ENCODE measurements at regions not wholly inside any gene's neighbourhood (a gene's known extent, or its start where the extent isn't known, plus 50 kb on each side); places are given as distances from the start of the nearest gene placed in this dataset.
A peak's percentile ranks its signal among the peaks of the same experiment; 100 is the strongest.

DNA sequence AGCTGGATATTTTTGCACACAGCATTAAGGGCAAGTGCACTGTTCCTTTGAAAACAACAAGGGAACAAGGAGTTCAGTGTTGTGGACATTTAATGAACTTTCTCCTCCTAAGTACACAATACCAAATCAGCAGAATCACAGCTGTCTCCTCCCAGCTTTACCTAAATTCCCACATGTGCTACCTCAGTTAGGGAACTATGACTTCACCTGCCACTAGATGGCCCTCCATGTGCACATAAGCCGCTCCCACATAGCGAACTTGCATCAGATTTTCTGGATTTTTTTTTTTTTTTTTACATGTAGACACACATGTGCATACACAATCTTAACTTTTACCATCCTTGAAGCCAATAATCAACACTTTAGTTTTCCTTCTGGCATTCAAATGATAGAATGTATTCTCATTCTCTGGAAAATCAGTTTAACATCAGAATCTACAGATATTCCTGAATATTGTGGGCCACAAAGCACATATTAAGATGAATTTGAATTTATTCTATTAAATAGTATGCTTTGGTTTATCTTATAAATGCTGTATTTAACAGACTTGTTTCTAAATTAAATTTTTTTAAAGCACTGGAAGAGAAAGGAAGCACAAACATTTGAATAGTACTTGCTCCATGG lies 123.6 kb downstream of the PALM2AKAP2 start:
- Histone ChIP-seq H3K4me1 (ENCODE audit: control insufficient read depth in 1 of 2, extremely low read depth in 1 of 2, insufficient read depth in 2 of 2, low read length in 2 of 2) (no peaks in the 10 kb centered on the region), H3K9me3 (no peaks in the 10 kb centered on the region), H3K27me3 (replicated peaks in 1 of 2; ENCODE audit: control insufficient read depth in 2 of 2, extremely low read depth in 1 of 2, insufficient read depth in 2 of 2, low read length in 1 of 2) (no peaks in the 10 kb centered on the region), H3K36me3 (ENCODE audit: control insufficient read depth in 2 of 2, extremely low read depth in 1 of 2, insufficient read depth in 1 of 2, low read length in 1 of 2) (no peaks in the 10 kb centered on the region), H3K4me3 (ENCODE audit: control insufficient read depth in 1 of 2, extremely low read depth in 1 of 2, low read length in 1 of 2) (no peak overlapping the region), H3K27ac (ENCODE audit: low read length) (no peak overlapping the region)
- 0% methylated on average over 2 of the region's 2 CpGs for WGBS (ENCODE audit: insufficient coverage)
- Mint-ChIP-seq H3K36me3 (no peaks in the 10 kb centered on the region), H3K27me3 (peaks cover 2 to 5% of the 10 kb centered on the region in 2 donors), H3K4me1 (peaks cover 2 to 14% (median 11%) of the 10 kb centered on the region in 3 donors), H3K9me3 (no peaks in the 10 kb centered on the region), H3K27ac (no peak overlapping the region), H3K4me3 (no peak overlapping the region)
- ATAC-seq (replicated peaks in 1 of 4) (peak; percentile 52 to 79 (median 66)), DNase-seq (peak in 34 of 35 experiments; percentile 9 to 78 (median 42))
- ChIA-PET CTCF (interaction anchor here (0.6 to 3.0 kb wide), 12 partner anchors 9 to 314 kb away, joined by 3 to 42 read pairs (median 6); no protein-coding TSS in a partner anchor), POLR2A (no interaction called here)

DNA sequence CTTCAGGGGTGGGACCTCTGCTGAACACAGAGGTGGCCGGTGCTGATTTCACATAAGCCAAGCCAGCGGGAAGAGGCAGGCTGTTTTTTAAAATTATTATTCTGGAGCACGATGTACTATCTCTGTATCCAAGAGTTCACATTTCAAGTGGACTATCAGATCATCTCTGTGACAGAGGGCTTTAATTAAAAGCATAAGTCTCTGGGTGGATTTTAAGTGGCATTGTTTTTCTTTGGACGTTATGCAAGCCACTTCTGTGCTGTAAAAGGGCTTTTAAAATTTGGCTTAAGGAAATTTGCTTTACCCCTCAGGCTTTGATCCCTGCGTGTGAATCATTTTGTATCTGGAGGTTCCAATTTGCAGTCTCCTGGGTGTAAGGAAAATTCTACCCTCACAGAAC lies 124.7 kb downstream of the PALM2AKAP2 start:
- ATAC-seq (replicated peaks in 1 of 4) (no peak), DNase-seq (no peak)
- 89% methylated on average over 3 of the region's 5 CpGs for WGBS (ENCODE audit: insufficient coverage)
- Histone ChIP-seq H3K27me3 (replicated peaks in 1 of 2; ENCODE audit: control insufficient read depth in 2 of 2, extremely low read depth in 1 of 2, insufficient read depth in 2 of 2, low read length in 1 of 2) (no peaks in the 10 kb centered on the region), H3K36me3 (ENCODE audit: control insufficient read depth in 2 of 2, extremely low read depth in 1 of 2, insufficient read depth in 1 of 2, low read length in 1 of 2) (no peaks in the 10 kb centered on the region), H3K9me3 (no peaks in the 10 kb centered on the region), H3K27ac (ENCODE audit: low read length) (no peak overlapping the region), H3K4me1 (ENCODE audit: control insufficient read depth in 1 of 2, extremely low read depth in 1 of 2, insufficient read depth in 2 of 2, low read length in 2 of 2) (no peaks in the 10 kb centered on the region), H3K4me3 (ENCODE audit: control insufficient read depth in 1 of 2, extremely low read depth in 1 of 2, low read length in 1 of 2) (no peak overlapping the region)
- Mint-ChIP-seq H3K9me3 (no peaks in the 10 kb centered on the region), H3K36me3 (no peaks in the 10 kb centered on the region), H3K27me3 (peaks cover 0 to 2% of the 10 kb centered on the region in 2 donors), H3K4me3 (no peak overlapping the region), H3K27ac (no peak overlapping the region), H3K4me1 (peaks cover 2 to 14% (median 11%) of the 10 kb centered on the region in 3 donors)
- ChIA-PET POLR2A (no interaction called here), CTCF (interaction anchor here (0.6 to 3.0 kb wide), 5 partner anchors 49 to 247 kb away, joined by 3 to 42 read pairs (median 6); no protein-coding TSS in a partner anchor)

DNA sequence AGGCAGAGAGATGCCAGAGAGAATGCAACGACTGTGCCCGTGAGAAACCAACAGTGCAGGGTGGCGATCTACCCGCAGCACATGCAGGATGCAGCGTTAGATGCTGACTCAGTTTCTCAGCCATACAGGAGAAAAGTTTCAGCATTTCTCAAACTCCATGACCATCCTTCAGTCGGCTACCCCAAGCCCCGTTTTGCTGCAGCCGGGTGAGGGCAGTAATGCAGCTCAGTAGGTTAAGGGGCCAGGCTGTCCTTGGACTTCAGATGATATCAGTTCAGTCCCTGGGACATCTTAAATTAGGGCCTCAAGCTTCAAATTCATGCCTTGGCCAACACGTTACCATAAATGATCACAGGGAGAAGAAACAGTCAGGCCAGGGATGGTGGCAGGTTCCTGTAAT lies 125.5 kb downstream of the PALM2AKAP2 start:
- no peak for DNase-seq
- WGBS (ENCODE audit: insufficient coverage), result 100% methylated on average over 7 of the region's 9 CpGs
- ATAC-seq (replicated peaks in 1 of 4), result no peak
- Histone ChIP-seq H3K4me3 (ENCODE audit: control insufficient read depth in 1 of 2, extremely low read depth in 1 of 2, low read length in 1 of 2) (no peak overlapping the region), H3K36me3 (ENCODE audit: control insufficient read depth in 2 of 2, extremely low read depth in 1 of 2, insufficient read depth in 1 of 2, low read length in 1 of 2) (no peaks in the 10 kb centered on the region), H3K27me3 (replicated peaks in 1 of 2; ENCODE audit: control insufficient read depth in 2 of 2, extremely low read depth in 1 of 2, insufficient read depth in 2 of 2, low read length in 1 of 2) (no peaks in the 10 kb centered on the region), H3K4me1 (ENCODE audit: control insufficient read depth in 1 of 2, extremely low read depth in 1 of 2, insufficient read depth in 2 of 2, low read length in 2 of 2) (no peaks in the 10 kb centered on the region), H3K27ac (ENCODE audit: low read length) (no peak overlapping the region), H3K9me3 (no peaks in the 10 kb centered on the region)
- Mint-ChIP-seq H3K4me3 (no peak overlapping the region), H3K4me1 (peaks cover 2 to 14% (median 11%) of the 10 kb centered on the region in 3 donors), H3K27ac (no peak overlapping the region), H3K27me3 (peaks cover 0 to 2% of the 10 kb centered on the region in 2 donors), H3K9me3 (no peaks in the 10 kb centered on the region), H3K36me3 (no peaks in the 10 kb centered on the region)
- POLR2A ChIA-PET, result no interaction called here
- CTCF ChIA-PET, result interaction anchor here in 1 of 2 donors (0.5 to 0.8 kb wide), 3 partner anchors 79 to 246 kb away, joined by 3 to 6 read pairs (median 5); no protein-coding TSS in a partner anchor

DNA sequence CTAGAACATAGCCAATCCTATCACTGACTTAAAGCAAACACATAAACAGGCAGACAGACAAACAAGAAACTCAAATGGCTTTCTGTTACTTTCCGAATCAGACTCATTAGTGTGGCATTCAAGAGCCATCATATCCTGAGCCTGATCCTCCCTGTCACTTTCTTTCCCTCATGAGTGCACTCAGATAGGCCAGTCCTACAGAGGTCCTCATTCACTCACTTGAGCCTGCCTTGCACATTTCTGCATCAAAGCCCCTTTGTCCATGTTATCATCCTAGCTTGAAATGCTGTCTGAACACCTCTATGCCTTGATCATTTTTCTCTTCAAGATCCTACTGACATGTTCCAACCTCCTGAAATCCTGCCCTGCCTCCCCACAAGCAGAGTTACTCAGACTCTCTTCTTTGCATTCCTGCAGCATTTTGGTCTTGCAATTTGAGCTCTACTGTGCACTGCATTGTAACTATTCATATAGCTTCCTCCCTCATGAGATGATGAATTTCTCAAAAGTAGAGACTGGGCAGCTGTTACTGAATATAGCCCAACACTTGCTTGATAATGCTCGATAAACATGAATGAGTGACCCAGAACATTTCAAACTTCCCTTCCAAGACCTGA lies 126.9 kb downstream of the PALM2AKAP2 start:
- H3K9me3 ChIP-seq, result no peaks in the 10 kb centered on the region
- no peaks in the 10 kb centered on the region for H3K4me1 ChIP-seq (ENCODE audit: control insufficient read depth in 1 of 2, extremely low read depth in 1 of 2, insufficient read depth in 2 of 2, low read length in 2 of 2)
- H3K36me3 ChIP-seq (ENCODE audit: control insufficient read depth in 2 of 2, extremely low read depth in 1 of 2, insufficient read depth in 1 of 2, low read length in 1 of 2), result no peaks in the 10 kb centered on the region
- Mint-ChIP-seq H3K27ac (peak overlapping the region in 1 of 2 donors; percentile 40), H3K36me3 (no peaks in the 10 kb centered on the region), H3K4me1 (peaks cover 2 to 14% (median 11%) of the 10 kb centered on the region in 3 donors), H3K4me3 (no peak overlapping the region), H3K9me3 (no peaks in the 10 kb centered on the region), H3K27me3 (peaks cover 0 to 2% of the 10 kb centered on the region in 2 donors)
- no peak overlapping the region for H3K27ac ChIP-seq (ENCODE audit: low read length)
- no peak overlapping the region for H3K4me3 ChIP-seq (ENCODE audit: control insufficient read depth in 1 of 2, extremely low read depth in 1 of 2, low read length in 1 of 2)
- ChIA-PET CTCF (interaction anchor here (0.6 to 1.5 kb wide), 4 partner anchors 14 to 1687 kb away, joined by 3 to 4 read pairs (median 4); no protein-coding TSS in a partner anchor), POLR2A (interaction anchor here in 1 of 2 donors (0.5 kb wide), 1 partner anchor 33 kb away, joined by 3 read pairs; no protein-coding TSS in a partner anchor)
- ATAC-seq (replicated peaks in 1 of 4), result peak in 1 of 4 experiments; percentile 9
- WGBS (ENCODE audit: insufficient coverage), result 86% methylated on average over 2 of the region's 2 CpGs
- H3K27me3 ChIP-seq (replicated peaks in 1 of 2; ENCODE audit: control insufficient read depth in 2 of 2, extremely low read depth in 1 of 2, insufficient read depth in 2 of 2, low read length in 1 of 2), result no peaks in the 10 kb centered on the region
- no peak for DNase-seq

DNA sequence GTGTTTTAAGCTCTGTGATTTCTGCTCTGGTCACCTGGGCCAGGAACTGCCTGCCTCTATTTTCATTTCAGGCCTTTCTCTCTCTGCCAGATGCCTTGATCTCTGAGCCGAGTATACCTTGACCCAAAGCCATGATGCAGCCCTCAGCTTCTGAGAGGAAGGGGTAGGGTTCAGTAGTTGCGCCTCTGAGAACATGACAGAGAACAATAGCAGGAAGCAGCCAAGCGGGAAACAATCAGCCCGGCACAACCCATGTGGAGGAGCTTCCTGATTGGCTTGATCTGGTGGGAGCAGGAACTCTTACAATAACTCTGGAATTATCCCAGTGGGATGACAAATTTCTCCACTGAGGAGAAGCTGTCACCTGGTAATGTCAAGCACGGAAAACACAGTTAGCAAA lies 127.4 kb downstream of the PALM2AKAP2 start:
- ChIA-PET CTCF (interaction anchor here (0.6 to 1.5 kb wide), 3 partner anchors 150 to 1687 kb away, joined by 3 to 4 read pairs (median 4); no protein-coding TSS in a partner anchor), POLR2A (no interaction called here)
- no peak for DNase-seq
- Histone ChIP-seq H3K4me1 (ENCODE audit: control insufficient read depth in 1 of 2, extremely low read depth in 1 of 2, insufficient read depth in 2 of 2, low read length in 2 of 2) (no peaks in the 10 kb centered on the region), H3K36me3 (ENCODE audit: control insufficient read depth in 2 of 2, extremely low read depth in 1 of 2, insufficient read depth in 1 of 2, low read length in 1 of 2) (no peaks in the 10 kb centered on the region), H3K27ac (ENCODE audit: low read length) (no peak overlapping the region), H3K27me3 (replicated peaks in 1 of 2; ENCODE audit: control insufficient read depth in 2 of 2, extremely low read depth in 1 of 2, insufficient read depth in 2 of 2, low read length in 1 of 2) (no peaks in the 10 kb centered on the region), H3K9me3 (no peaks in the 10 kb centered on the region), H3K4me3 (ENCODE audit: control insufficient read depth in 1 of 2, extremely low read depth in 1 of 2, low read length in 1 of 2) (no peak overlapping the region)
- WGBS (ENCODE audit: insufficient coverage), result 72% methylated on average over 3 of the region's 5 CpGs
- H3K9me3 Mint-ChIP-seq, result no peaks in the 10 kb centered on the region
- peak overlapping the region in 1 of 2 donors; percentile 24 for H3K27ac Mint-ChIP-seq
- no peak for ATAC-seq (replicated peaks in 1 of 4)
- H3K4me1 Mint-ChIP-seq, result peaks cover 2 to 14% (median 11%) of the 10 kb centered on the region in 3 donors
- H3K27me3 Mint-ChIP-seq, result peaks cover 0 to 2% of the 10 kb centered on the region in 2 donors
- H3K36me3 Mint-ChIP-seq, result no peaks in the 10 kb centered on the region
- H3K4me3 Mint-ChIP-seq, result no peak overlapping the region

DNA sequence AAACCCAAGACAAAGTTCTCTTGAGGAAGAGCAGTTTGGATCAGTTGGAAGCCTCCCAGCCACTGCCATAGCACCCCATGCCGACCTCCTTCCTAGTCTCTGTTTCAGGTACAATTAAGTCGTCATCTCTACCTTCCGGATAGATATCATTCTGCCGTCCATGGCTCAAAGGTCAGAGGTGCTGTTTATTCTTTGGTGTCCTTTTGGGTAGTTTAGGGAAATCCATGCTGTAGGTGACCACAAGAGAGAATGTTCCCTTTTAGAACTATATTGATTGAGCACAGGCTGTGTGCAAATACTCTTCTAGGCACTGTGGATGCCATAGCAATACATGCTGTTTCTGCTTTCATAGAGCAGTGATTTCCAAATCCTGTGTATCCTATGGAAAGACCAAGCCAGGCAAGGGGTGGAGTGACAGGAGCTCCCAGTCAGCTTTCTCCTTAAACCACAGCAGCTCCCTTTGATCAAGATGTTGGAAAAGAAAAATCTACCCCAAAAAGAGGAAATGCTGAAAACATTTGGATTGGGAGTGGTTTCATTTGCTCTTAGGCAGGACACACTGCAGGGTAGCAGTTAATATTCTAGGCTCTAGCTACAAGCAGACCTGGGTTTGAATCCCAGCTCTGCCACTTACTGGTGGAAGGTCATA lies 127.9 kb downstream of the PALM2AKAP2 start:
- ATAC-seq (replicated peaks in 1 of 4) (no peak), DNase-seq (no peak)
- Histone ChIP-seq H3K4me3 (ENCODE audit: control insufficient read depth in 1 of 2, extremely low read depth in 1 of 2, low read length in 1 of 2) (no peak overlapping the region), H3K27ac (ENCODE audit: low read length) (no peak overlapping the region), H3K27me3 (replicated peaks in 1 of 2; ENCODE audit: control insufficient read depth in 2 of 2, extremely low read depth in 1 of 2, insufficient read depth in 2 of 2, low read length in 1 of 2) (no peaks in the 10 kb centered on the region), H3K36me3 (ENCODE audit: control insufficient read depth in 2 of 2, extremely low read depth in 1 of 2, insufficient read depth in 1 of 2, low read length in 1 of 2) (no peaks in the 10 kb centered on the region), H3K9me3 (no peaks in the 10 kb centered on the region), H3K4me1 (ENCODE audit: control insufficient read depth in 1 of 2, extremely low read depth in 1 of 2, insufficient read depth in 2 of 2, low read length in 2 of 2) (no peaks in the 10 kb centered on the region)
- ChIA-PET CTCF (no interaction called here), POLR2A (no interaction called here)
- Mint-ChIP-seq H3K27me3 (peaks cover 0 to 2% of the 10 kb centered on the region in 2 donors), H3K4me3 (no peak overlapping the region), H3K4me1 (peaks cover 2 to 14% (median 11%) of the 10 kb centered on the region in 3 donors), H3K9me3 (no peaks in the 10 kb centered on the region), H3K36me3 (no peaks in the 10 kb centered on the region), H3K27ac (no peak overlapping the region)
- no CpG with 5 or more reads among the region's 4 CpGs for WGBS (ENCODE audit: insufficient coverage)
